Adrenal gland (tissue), 5 donors: ENCODE measurements at regions not wholly inside any gene's neighbourhood (a gene's known extent, or its start where the extent isn't known, plus 50 kb on each side); places are given as distances from the start of the nearest gene placed in this dataset.

Source experiments
- CTCF ChIP-seq, 6 experiments: fragments of 450-650 bp in 4 of 6; fragments of 200-600 bp in 2 of 6; sonication (generic) in 1 of 6; IDR thresholded peaks; 1 replicate in 5 of 6; 2 replicates in 1 of 6; pipeline versions ENCODE4 v1.5.1 to v1.8.0; 2016 to 2021; ENCODE audit warnings: antibody characterized with exemption in 6 of 6, mild to moderate bottlenecking in 2 of 6, moderate library complexity in 1 of 6
- POLR2A ChIP-seq, 2 donors: fragments of 450-650 bp; IDR thresholded peaks; one replicate each; pipeline ENCODE4 v1.6.1; 2017; ENCODE audit warnings: antibody characterized with exemption in 2 of 2, mild to moderate bottlenecking in 2 of 2, moderate library complexity in 1 of 2
- donor health status: DM: no; HTN: no; CAD: no.

- TF ChIP-seq CTCF (IDR thresholded peaks at IDR 0.05) (no peak), POLR2A (IDR thresholded peaks at IDR 0.05) (no peak)
Observed at GRCh38 chr3:21826416-21826815, 75.4 kb upstream of the ZNF385D start.
